SK-N-SH (cell line): ENCODE measurements at regions not wholly inside any gene's neighbourhood (a gene's known extent, or its start where the extent isn't known, plus 50 kb on each side); places are given as distances from the start of the nearest gene placed in this dataset.
A peak's percentile ranks its signal among the peaks of the same experiment; 100 is the strongest.

Experiments
- CTCF ChIA-PET: fragments of 300-600, 350-600 bp; formaldehyde crosslinking; extraction: SDS; loops from one replicate; lab custom pipeline; 2021; lab: Yijun Ruan, JAX
- POLR2A ChIA-PET: fragments of 350-600 bp; sonication (Branson Sonifier 250); formaldehyde crosslinking; extraction: SDS; loops from one replicate; lab custom pipeline; 2020; ENCODE audit warnings: antibody characterized with exemption, inconsistent platforms; lab: Yijun Ruan, JAX
- DNase-seq: peaks from one replicate; pipeline ENCODE4 v3.0.0; 2012
- H2AFZ ChIP-seq: fragments of 200-600 bp; sonication (generic); 2 replicates; pipeline ENCODE4 v1.8.1; 2016; ENCODE audit warnings: antibody characterized with exemption, mild to moderate bottlenecking, low read depth
- H3F3A ChIP-seq: fragments of 200-600 bp; sonication (generic); replicated peaks from 2 replicates; pipeline ENCODE3; 2016; ENCODE audit warnings: antibody characterized with exemption, mild to moderate bottlenecking; ENCODE audit not compliant: insufficient read depth
- H3K27ac ChIP-seq, 2 experiments: fragments of 200-500 bp in 1 of 2; fragments of 200-600 bp in 1 of 2; sonication (Bioruptor generic) in 1 of 2; sonication (generic), shearing (Covaris generic) in 1 of 2; 2 replicates each; pipeline versions ENCODE4 v1.5.1 to v1.6.1; 2014 to 2016; ENCODE audit warnings: low read depth in 2 of 2, inconsistent platforms in 1 of 2, low read length in 1 of 2, mild to moderate bottlenecking in 1 of 2, mixed read lengths in 1 of 2
- H3K27me3 ChIP-seq: fragments of 200-600 bp; sonication (generic), shearing (Covaris generic); 2 replicates; pipeline ENCODE4 v1.6.1; 2016; ENCODE audit warnings: mixed run types; ENCODE audit not compliant: insufficient read depth
- H3K36me3 ChIP-seq, 2 experiments: fragments of 200-500 bp in 1 of 2; fragments of 200-600 bp in 1 of 2; sonication (Bioruptor generic) in 1 of 2; sonication (generic) in 1 of 2; replicated peaks in 1 of 2; 2 replicates each; pipeline versions ENCODE3 to v1.5.1; 2014 to 2016; ENCODE audit warnings: low read length in 1 of 2, mild to moderate bottlenecking in 1 of 2; ENCODE audit not compliant: insufficient read depth in 2 of 2, control insufficient read depth in 1 of 2
- H3K4me1 ChIP-seq, 2 experiments: fragments of 200-500 bp in 1 of 2; fragments of 200-600 bp in 1 of 2; sonication (Bioruptor generic) in 1 of 2; sonication (generic), shearing (Covaris generic) in 1 of 2; 2 replicates each; pipeline versions ENCODE4 v1.5.1 to v1.6.1; 2014 to 2016; ENCODE audit warnings: low read depth in 1 of 2, low read length in 1 of 2, mixed run types in 1 of 2; ENCODE audit not compliant: insufficient read depth in 2 of 2, control insufficient read depth in 1 of 2
- H3K4me2 ChIP-seq: fragments of 200-600 bp; sonication (generic), shearing (Covaris generic); 2 replicates; pipeline ENCODE4 v1.6.1; 2017; ENCODE audit warnings: mixed run types
- H3K4me3 ChIP-seq, 2 experiments: fragments of 200-500 bp in 1 of 2; fragments of 200-600 bp in 1 of 2; sonication (Bioruptor generic) in 1 of 2; sonication (generic), shearing (Covaris generic) in 1 of 2; 2 replicates each; pipeline versions ENCODE4 v1.5.1 to v1.8.1; 2014 to 2016; ENCODE audit warnings: low read depth in 2 of 2, inconsistent platforms in 1 of 2, low read length in 1 of 2, mild to moderate bottlenecking in 1 of 2, mixed read lengths in 1 of 2, moderate library complexity in 1 of 2
- H3K79me2 ChIP-seq: fragments of 200-600 bp; sonication (generic); 2 replicates; pipeline ENCODE4 v1.8.1; 2017; ENCODE audit warnings: mild to moderate bottlenecking; ENCODE audit not compliant: insufficient read depth
- H3K9ac ChIP-seq: fragments of 200-600 bp; sonication (generic); 2 replicates; pipeline ENCODE4 v1.6.1; 2017; ENCODE audit warnings: mixed run types
- H3K9me2 ChIP-seq: fragments of 200-600 bp; sonication (generic); 2 replicates; pipeline ENCODE4 v1.6.1; 2017; ENCODE audit warnings: mixed run types
- H3K9me3 ChIP-seq: fragments of 200-600 bp; sonication (generic); 2 replicates; pipeline ENCODE4 v1.6.1; 2017; ENCODE audit warnings: mixed run types, mild to moderate bottlenecking, moderate library complexity
- H4K20me1 ChIP-seq: fragments of 200-600 bp; sonication (generic); 2 replicates; pipeline ENCODE4 v1.6.1; 2017; ENCODE audit warnings: mild to moderate bottlenecking, mixed run types; ENCODE audit not compliant: insufficient read depth
- CTCF ChIP-seq: fragments of 200-600 bp; sonication (generic); IDR thresholded peaks from 2 replicates; pipeline ENCODE4 v1.6.1; 2017; ENCODE audit warnings: antibody characterized with exemption, mild to moderate bottlenecking, moderate library complexity
- ELF1 ChIP-seq: IDR thresholded peaks from 2 replicates; pipeline ENCODE4 v1.4.0; 2012
- EP300 ChIP-seq, 2 experiments: IDR thresholded peaks; 2 replicates each; pipeline versions ENCODE4 v1.4.0 to v1.6.1; 2012; ENCODE audit warnings: borderline replicate concordance in 1 of 2, low read depth in 1 of 2, low read length in 1 of 2
- GABPA ChIP-seq: IDR thresholded peaks from 2 replicates; pipeline ENCODE4 v1.4.0; 2012; ENCODE audit warnings: low read depth, mild to moderate bottlenecking
- IRF3 ChIP-seq: fragments of 150-350 bp; IDR thresholded peaks from 2 replicates; pipeline ENCODE4 v1.6.1; 2016; ENCODE audit warnings: mild to moderate bottlenecking, low read depth, low read length
- MEF2A ChIP-seq: IDR thresholded peaks from 2 replicates; pipeline ENCODE4 v1.4.0; 2012; ENCODE audit warnings: low read depth, borderline replicate concordance
- MXI1 ChIP-seq: IDR thresholded peaks from 2 replicates; pipeline ENCODE4 v1.6.1; 2012; ENCODE audit warnings: mild to moderate bottlenecking, low read depth, low read length, improper control_type of control experiment
- RAD21 ChIP-seq: IDR thresholded peaks from 2 replicates; pipeline ENCODE4 v1.6.1; 2012; ENCODE audit warnings: mild to moderate bottlenecking, low read length
- RFX5 ChIP-seq: IDR thresholded peaks from 2 replicates; pipeline ENCODE4 v1.6.1; 2012; ENCODE audit warnings: mild to moderate bottlenecking, improper control_type of control experiment, low read length
- SMC3 ChIP-seq: IDR thresholded peaks from 2 replicates; pipeline ENCODE4 v1.6.1; 2012; ENCODE audit warnings: low read depth, low read length, improper control_type of control experiment
- TCF12 ChIP-seq: IDR thresholded peaks from 2 replicates; pipeline ENCODE4 v1.4.0; 2012
- USF1 ChIP-seq: IDR thresholded peaks from 2 replicates; pipeline ENCODE4 v1.4.0; 2012; ENCODE audit warnings: low read depth, borderline replicate concordance
- USF2 ChIP-seq: fragments of 150-350 bp; IDR thresholded peaks from 2 replicates; pipeline ENCODE4 v1.6.1; 2017; ENCODE audit warnings: antibody characterized with exemption, low read length, low read depth, borderline replicate concordance
- WGBS: methylation state at CpG from one replicate; pipeline ENCODE4 v1.1.6; 2017; ENCODE audit warnings: low lambda C conversion rate; 5-methylcytosine and 5-hydroxymethylcytosine counted together

- Histone ChIP-seq H2AFZ (peak overlapping the region; percentile 7; the same call in 1 of the 2 replicates), H3K4me2 (0 out of 2 replicates have a peak overlapping the region, but pooled peaks have one; percentile 3), H3K36me3 (no peaks in the 10 kb centered on the region), H3K27me3 (no peaks in the 10 kb centered on the region), H3K9me2 (no peaks in the 10 kb centered on the region), H3K4me1 (peaks cover 4 to 17% of the 10 kb centered on the region in 2 experiments; a peak in 2 of 4 replicates), H3K9ac (no peak overlapping the region), H3K79me2 (no peaks in the 10 kb centered on the region), H3F3A (peaks cover 25% of the 10 kb centered on the region), H4K20me1 (no peaks in the 10 kb centered on the region), H3K27ac (peak overlapping the region in 1 of 2 experiments; percentile 14; a peak in 2 of 4 replicates), H3K9me3 (no peaks in the 10 kb centered on the region), H3K4me3 (no peak overlapping the region)
- 63% methylated on average over 3 of the region's 3 CpGs for WGBS
- POLR2A ChIA-PET, result no interaction called here
- no peak for DNase-seq
- CTCF ChIA-PET, result no interaction called here
- TF ChIP-seq EP300 (IDR thresholded peaks at IDR 0.05; ENCODE audit: borderline replicate concordance in 1 of 2, low read depth in 1 of 2, low read length in 1 of 2) (no peak), ELF1 (no peak), IRF3 (no peak), USF2 (no peak), USF1 (no peak), MEF2A (0 out of 2 replicates have a peak, but pooled peaks have one; percentile 19), MXI1 (no peak), RAD21 (no peak), TCF12 (peak; percentile 43; the same call in 1 of the 2 replicates), SMC3 (no peak)
These were observed 284.9 kb upstream of the SEMA3D start for GRCh38 chr7:85471740-85472139.

- 0 out of 2 replicates have a peak overlapping the region, but pooled peaks have one; percentile 3 for H3K4me2 ChIP-seq
- ChIA-PET CTCF (no interaction called here), POLR2A (no interaction called here)
- H3F3A ChIP-seq, result peaks cover 25% of the 10 kb centered on the region
- peak overlapping the region in 1 of 2 experiments; percentile 14; a peak in 1 of 4 replicates for H3K27ac ChIP-seq
- no peaks in the 10 kb centered on the region for H3K79me2 ChIP-seq
- no peak for DNase-seq
- H3K36me3 ChIP-seq, result no peaks in the 10 kb centered on the region
- peaks cover 4 to 17% of the 10 kb centered on the region in 2 experiments; a peak in 2 of 4 replicates for H3K4me1 ChIP-seq
- H3K9me3 ChIP-seq, result no peaks in the 10 kb centered on the region
- no peaks in the 10 kb centered on the region for H3K27me3 ChIP-seq
- no peaks in the 10 kb centered on the region for H4K20me1 ChIP-seq
- H3K4me3 ChIP-seq, result no peak overlapping the region
- no peaks in the 10 kb centered on the region for H3K9me2 ChIP-seq
- no peak overlapping the region for H2AFZ ChIP-seq
- H3K9ac ChIP-seq, result no peak overlapping the region
- TF ChIP-seq GABPA (no peak), RFX5 (no peak), CTCF (peak; percentile 29)
These were observed 284.5 kb upstream of the SEMA3D start for GRCh38 chr7:85471307-85471706.
